HG03520 (cell line): ENCODE measurements at regions not wholly inside any gene's neighbourhood (a gene's known extent, or its start where the extent isn't known, plus 50 kb on each side); places are given as distances from the start of the nearest gene placed in this dataset.
"Not testable (repeated sequence)": the region's sequence is repeated elsewhere in the genome, so short reads cannot be mapped to it uniquely, and the experiment has no call there.

Source experiments
- ATAC-seq: cut with Tn5 transposase; IDR thresholded peaks from one replicate; pipeline ENCODE4 v1.9.1; 2021; ENCODE audit warnings: mild to moderate bottlenecking, moderate library complexity; ENCODE audit not compliant: unreplicated experiment

GRCh38 chr2:60259781-60260180 is 293.7 kb downstream of the BCL11A start:
- ATAC-seq: no peak

GRCh38 chr2:60252581-60253150 is 300.8 kb downstream of the BCL11A start:
- no peak for ATAC-seq

- ATAC-seq: no peak
Observed at GRCh38 chr2:60251247-60251646, 302.2 kb downstream of the BCL11A start.

- no peak for ATAC-seq
Observed at GRCh38 chr2:60249879-60250278, 303.6 kb downstream of the BCL11A start.

- no peak for ATAC-seq
Observed at GRCh38 chr2:60247471-60247870, 306.0 kb downstream of the BCL11A start.

GRCh38 chr2:60246583-60246982 is 306.9 kb downstream of the BCL11A start:
- ATAC-seq: no peak

GRCh38 chr2:60234274-60234986 is 319.0 kb downstream of the BCL11A start:
- no peak for ATAC-seq

- no peak for ATAC-seq
Observed at GRCh38 chr2:60230596-60230995, 322.9 kb downstream of the BCL11A start.

- no peak for ATAC-seq
Observed at GRCh38 chr2:60230037-60230436, 323.4 kb downstream of the BCL11A start.

- ATAC-seq: no peak
Observed at GRCh38 chr2:60226943-60227342, 326.5 kb downstream of the BCL11A start.

- no peak for ATAC-seq
Observed at GRCh38 chr2:60226191-60226590, 327.3 kb downstream of the BCL11A start.

GRCh38 chr2:60223859-60224258 is 329.6 kb downstream of the BCL11A start:
- ATAC-seq: no peak

- ATAC-seq: no peak
Observed at GRCh38 chr2:60221098-60221497, 332.4 kb downstream of the BCL11A start.

GRCh38 chr2:60219536-60219935 is 333.9 kb downstream of the BCL11A start:
- no peak for ATAC-seq

GRCh38 chr2:60216452-60216995 is 336.9 kb downstream of the BCL11A start:
- no peak for ATAC-seq

- no peak for ATAC-seq
Observed at GRCh38 chr2:60215386-60215901, 338.0 kb downstream of the BCL11A start.

GRCh38 chr2:60214626-60214875 is 338.9 kb downstream of the BCL11A start:
- no peak for ATAC-seq

GRCh38 chr2:60213865-60214625 is 339.4 kb downstream of the BCL11A start:
- no peak for ATAC-seq

GRCh38 chr2:60212181-60212945 is 341.1 kb downstream of the BCL11A start:
- no peak for ATAC-seq

- not testable (repeated sequence) for ATAC-seq
Observed at GRCh38 chr2:60189006-60189405, 364.4 kb downstream of the BCL11A start.

GRCh38 chr2:60175290-60175689 is 378.2 kb downstream of the BCL11A start:
- no peak for ATAC-seq
